Nephron progenitor cell (in vitro differentiated cells): ENCODE measurements at regions not wholly inside any gene's neighbourhood (a gene's known extent, or its start where the extent isn't known, plus 50 kb on each side); places are given as distances from the start of the nearest gene placed in this dataset.

ENCODE experiments used
- DNase-seq: peaks from one replicate; pipeline ENCODE4 v3.0.0; 2021
- H3K27ac Mint-ChIP-seq: 2 replicates; pipeline ENCODE4 v1.8.0; 2021; ENCODE audit warnings: mild to moderate bottlenecking, moderate library complexity, mixed read lengths
- H3K27me3 Mint-ChIP-seq: 2 replicates; pipeline ENCODE4 v1.8.0; 2021; ENCODE audit warnings: mild to moderate bottlenecking, low read depth, mixed read lengths; ENCODE audit not compliant: poor library complexity
- H3K36me3 Mint-ChIP-seq: 2 replicates; pipeline ENCODE4 v1.8.0; 2021; ENCODE audit warnings: low read depth, mixed read lengths
- H3K4me1 Mint-ChIP-seq: 2 replicates; pipeline ENCODE4 v1.8.0; 2021; ENCODE audit warnings: mixed read lengths
- H3K4me3 Mint-ChIP-seq: 2 replicates; pipeline ENCODE4 v1.8.0; 2021; ENCODE audit warnings: mild to moderate bottlenecking, moderate library complexity, mixed read lengths
- H3K9me3 Mint-ChIP-seq: 2 replicates; pipeline ENCODE4 v1.8.0; 2021; ENCODE audit warnings: mild to moderate bottlenecking, moderate library complexity, mixed read lengths
- TF ChIP-seq, protein P1 (sequence below): fragments of 200-600 bp; sonication (generic); IDR thresholded peaks from 2 replicates; pipeline ENCODE4 v1.5.0; 2021; ENCODE audit warnings: antibody characterized with exemption

DNA sequence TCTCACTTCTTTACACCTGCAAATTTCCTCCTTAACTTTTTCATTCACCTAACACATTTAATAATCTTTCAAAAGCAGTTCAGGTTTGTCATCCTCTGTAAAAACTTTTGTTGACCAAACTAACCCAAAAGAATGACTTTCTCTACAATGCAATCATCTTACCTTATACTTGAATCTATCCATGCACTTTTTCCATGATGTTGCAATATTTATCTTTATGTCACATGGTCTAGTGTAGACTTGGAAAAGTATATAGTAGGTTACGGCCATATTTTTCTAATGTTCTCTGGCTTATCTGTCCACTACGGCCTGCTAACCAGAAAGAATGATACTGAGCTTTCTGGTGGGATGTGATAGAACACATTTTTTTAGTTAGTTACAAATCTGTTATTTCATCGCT lies 431.0 kb upstream of the SOX9 start:
- Mint-ChIP-seq H3K36me3 (no peaks in the 10 kb centered on the region), H3K9me3 (peaks cover 15% of the 10 kb centered on the region), H3K4me1 (no peaks in the 10 kb centered on the region), H3K27ac (no peak overlapping the region), H3K27me3 (no peaks in the 10 kb centered on the region), H3K4me3 (no peak overlapping the region)
- TF ChIP-seq, protein P1, sequence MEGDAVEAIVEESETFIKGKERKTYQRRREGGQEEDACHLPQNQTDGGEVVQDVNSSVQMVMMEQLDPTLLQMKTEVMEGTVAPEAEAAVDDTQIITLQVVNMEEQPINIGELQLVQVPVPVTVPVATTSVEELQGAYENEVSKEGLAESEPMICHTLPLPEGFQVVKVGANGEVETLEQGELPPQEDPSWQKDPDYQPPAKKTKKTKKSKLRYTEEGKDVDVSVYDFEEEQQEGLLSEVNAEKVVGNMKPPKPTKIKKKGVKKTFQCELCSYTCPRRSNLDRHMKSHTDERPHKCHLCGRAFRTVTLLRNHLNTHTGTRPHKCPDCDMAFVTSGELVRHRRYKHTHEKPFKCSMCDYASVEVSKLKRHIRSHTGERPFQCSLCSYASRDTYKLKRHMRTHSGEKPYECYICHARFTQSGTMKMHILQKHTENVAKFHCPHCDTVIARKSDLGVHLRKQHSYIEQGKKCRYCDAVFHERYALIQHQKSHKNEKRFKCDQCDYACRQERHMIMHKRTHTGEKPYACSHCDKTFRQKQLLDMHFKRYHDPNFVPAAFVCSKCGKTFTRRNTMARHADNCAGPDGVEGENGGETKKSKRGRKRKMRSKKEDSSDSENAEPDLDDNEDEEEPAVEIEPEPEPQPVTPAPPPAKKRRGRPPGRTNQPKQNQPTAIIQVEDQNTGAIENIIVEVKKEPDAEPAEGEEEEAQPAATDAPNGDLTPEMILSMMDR, result no peak
- no peak for DNase-seq

DNA sequence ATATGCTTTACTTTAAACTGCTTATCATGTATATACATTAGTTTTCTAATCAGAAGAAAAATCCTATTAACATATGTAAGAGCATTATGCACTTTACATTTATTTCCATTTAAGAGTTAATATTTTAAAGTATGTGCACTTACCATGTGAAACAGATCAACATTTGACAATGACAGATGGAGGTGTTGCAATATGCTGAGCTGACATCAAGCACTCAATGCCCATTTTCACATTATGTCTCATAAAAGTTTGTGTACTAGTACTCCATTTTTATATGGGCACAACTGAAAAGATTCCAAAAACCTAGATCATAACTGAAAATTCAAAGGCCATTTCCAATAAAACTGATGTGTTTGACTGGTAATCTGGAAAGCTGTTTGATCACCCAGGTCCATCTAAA lies 420.9 kb upstream of the SOX9 start:
- Mint-ChIP-seq H3K9me3 (no peaks in the 10 kb centered on the region), H3K36me3 (no peaks in the 10 kb centered on the region), H3K4me3 (no peak overlapping the region), H3K4me1 (no peaks in the 10 kb centered on the region), H3K27me3 (no peaks in the 10 kb centered on the region), H3K27ac (no peak overlapping the region)
- DNase-seq, result no peak
- TF ChIP-seq, protein P1, result no peak

DNA sequence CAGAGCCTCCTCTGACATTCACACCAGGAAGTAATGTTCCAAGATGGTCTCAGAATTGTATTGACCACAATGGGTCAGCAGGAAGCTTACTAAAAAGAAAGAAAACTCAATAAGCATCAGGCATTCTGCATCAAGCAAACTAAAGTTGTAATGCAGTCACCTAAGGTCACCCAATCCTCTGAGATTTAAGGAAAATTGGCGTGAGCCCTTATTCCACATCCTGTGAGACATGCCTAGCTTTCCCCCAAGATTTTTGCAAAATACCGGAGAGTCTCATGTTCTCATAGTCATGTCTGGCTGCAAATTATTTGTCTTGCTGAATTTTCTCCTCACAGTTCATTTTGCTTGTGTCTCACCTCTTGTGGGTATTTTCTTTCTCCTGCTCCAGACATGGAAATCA lies 417.1 kb upstream of the SOX9 start:
- Mint-ChIP-seq H3K27ac (no peak overlapping the region), H3K9me3 (no peaks in the 10 kb centered on the region), H3K36me3 (no peaks in the 10 kb centered on the region), H3K27me3 (no peaks in the 10 kb centered on the region), H3K4me1 (no peaks in the 10 kb centered on the region), H3K4me3 (no peak overlapping the region)
- no peak for DNase-seq
- TF ChIP-seq, protein P1, result no peak

DNA sequence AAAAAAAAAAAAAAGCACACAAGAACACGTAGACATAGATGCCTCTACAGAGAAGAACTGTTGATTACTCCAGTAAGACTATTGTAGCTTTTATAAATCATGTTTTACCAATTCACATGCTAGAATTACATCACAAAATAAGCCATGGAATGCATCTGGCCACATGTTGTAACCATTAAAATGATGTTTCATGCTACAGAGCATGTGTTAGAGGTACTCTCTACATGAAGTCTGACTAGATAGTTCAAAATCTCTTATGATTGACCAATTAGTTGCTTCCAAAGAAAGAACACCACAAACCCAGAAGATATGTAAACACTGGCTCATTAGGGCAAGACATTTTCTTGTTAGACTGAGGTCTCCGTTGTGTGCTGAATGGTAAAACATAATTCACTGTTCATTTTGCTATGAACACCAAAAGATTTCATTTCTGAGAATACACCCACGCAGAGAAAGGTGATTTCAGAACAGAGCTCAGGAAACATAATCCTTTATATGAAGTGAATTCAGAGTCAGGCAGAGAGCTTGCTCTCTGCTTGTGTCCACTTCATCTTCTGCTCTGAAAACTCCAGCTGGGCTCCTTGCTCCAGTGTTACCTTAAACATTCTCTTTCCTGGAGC lies 411.4 kb upstream of the SOX9 start:
- no peaks in the 10 kb centered on the region for H3K27me3 Mint-ChIP-seq
- TF ChIP-seq, protein P1, result no peak
- H3K27ac Mint-ChIP-seq, result no peak overlapping the region
- no peak overlapping the region for H3K4me3 Mint-ChIP-seq
- peaks cover 14% of the 10 kb centered on the region for H3K4me1 Mint-ChIP-seq
- H3K36me3 Mint-ChIP-seq, result no peaks in the 10 kb centered on the region
- no peak for DNase-seq
- no peaks in the 10 kb centered on the region for H3K9me3 Mint-ChIP-seq

DNA sequence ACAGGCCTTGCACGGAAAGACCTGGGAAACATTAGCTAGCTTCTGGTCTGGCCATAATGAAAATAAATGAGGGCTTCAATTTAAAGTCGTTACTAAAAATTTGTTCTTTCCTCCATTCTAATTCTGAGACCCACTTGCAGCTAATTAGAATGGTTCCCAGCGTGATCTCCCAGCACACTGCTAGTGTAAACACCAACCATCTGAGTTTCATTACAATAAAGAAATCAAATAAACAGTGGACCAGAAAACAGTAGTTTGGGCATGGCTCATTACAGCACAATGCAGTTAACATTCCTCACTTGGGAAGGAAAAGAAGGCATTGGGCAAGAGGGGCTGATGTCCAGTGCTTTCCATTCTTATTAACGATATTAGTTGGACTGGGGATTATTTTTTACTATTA lies 410.9 kb upstream of the SOX9 start:
- no peaks in the 10 kb centered on the region for H3K36me3 Mint-ChIP-seq

DNA sequence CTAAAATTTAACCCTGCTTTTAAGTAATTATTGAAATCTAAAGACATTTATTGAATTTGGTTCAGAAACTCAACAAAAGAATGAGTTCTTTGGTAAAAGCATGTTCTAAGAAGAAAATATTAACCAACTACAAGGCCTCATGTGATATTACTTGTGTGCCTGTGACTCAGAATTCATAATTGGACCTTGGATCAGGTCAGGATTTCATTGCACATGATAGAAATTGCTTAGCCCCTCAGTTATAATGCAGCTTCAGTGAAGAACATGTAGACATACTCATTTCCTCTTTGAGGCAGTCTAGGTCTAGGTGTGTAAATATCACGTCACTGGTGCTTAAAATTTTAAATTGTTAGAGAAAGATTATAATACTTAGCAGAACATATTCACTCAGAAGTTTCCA lies 410.0 kb upstream of the SOX9 start:
- Mint-ChIP-seq H3K27me3 (no peaks in the 10 kb centered on the region), H3K9me3 (no peaks in the 10 kb centered on the region), H3K4me1 (peaks cover 14% of the 10 kb centered on the region), H3K36me3 (no peaks in the 10 kb centered on the region), H3K27ac (no peak overlapping the region), H3K4me3 (no peak overlapping the region)
- TF ChIP-seq, protein P1, result no peak
- DNase-seq, result no peak

More for the DNA sequence above, 410.9 kb upstream of the SOX9 start:
- Mint-ChIP-seq H3K4me3 (no peak overlapping the region), H3K9me3 (no peaks in the 10 kb centered on the region), H3K27me3 (no peaks in the 10 kb centered on the region), H3K27ac (peak overlapping the region; percentile 21), H3K4me1 (peaks cover 14% of the 10 kb centered on the region)
- DNase-seq, result no peak
- TF ChIP-seq, protein P1, result no peak
